ENCODE measurements at regions not wholly inside any gene's neighbourhood (a gene's known extent, or its start where the extent isn't known, plus 50 kb on each side); places are given as distances from the start of the nearest gene placed in this dataset.

GRCh38 chr6:85110943-85111342 lies 338.9 kb upstream of the NT5E start:
- no peak for DNase-seq (ENCODE audit: low read depth)
- no peak for TF ChIP-seq CTCF (conservative IDR thresholded peaks at IDR 0.05; ENCODE audit: control insufficient read depth, insufficient read depth, low read depth, low read length)

DNA sequence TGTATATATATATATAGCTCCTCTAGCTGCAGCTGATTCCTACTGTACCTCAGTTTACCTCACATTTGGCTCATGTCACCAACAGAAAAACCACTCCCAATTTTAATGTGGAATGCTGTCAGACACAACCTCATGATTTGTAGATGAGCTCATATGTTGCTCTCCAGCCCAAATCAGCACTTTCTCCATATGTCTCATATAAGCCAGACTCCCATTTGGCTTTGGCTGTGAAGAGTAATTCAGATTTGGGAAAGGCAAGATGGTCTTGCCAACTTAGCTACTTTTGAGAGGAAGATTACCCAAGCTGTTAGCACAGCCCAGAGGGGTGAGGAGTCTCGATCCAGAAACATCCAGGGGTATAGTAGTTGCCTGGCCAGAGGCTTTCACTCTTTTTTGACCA lies 342.2 kb upstream of the NT5E start:
- no peak for TF ChIP-seq CTCF (conservative IDR thresholded peaks at IDR 0.05; ENCODE audit: control insufficient read depth, insufficient read depth, low read depth, low read length)
- DNase-seq (ENCODE audit: low read depth): no peak
- no peak overlapping the region for H3K4me3 ChIP-seq (ENCODE audit: control insufficient read depth, low read depth, low read length)

More at GRCh38 chr6:85110943-85111342, 338.9 kb upstream of the NT5E start:
- H3K4me3 ChIP-seq (ENCODE audit: control insufficient read depth, low read depth, low read length): no peak overlapping the region

DNA sequence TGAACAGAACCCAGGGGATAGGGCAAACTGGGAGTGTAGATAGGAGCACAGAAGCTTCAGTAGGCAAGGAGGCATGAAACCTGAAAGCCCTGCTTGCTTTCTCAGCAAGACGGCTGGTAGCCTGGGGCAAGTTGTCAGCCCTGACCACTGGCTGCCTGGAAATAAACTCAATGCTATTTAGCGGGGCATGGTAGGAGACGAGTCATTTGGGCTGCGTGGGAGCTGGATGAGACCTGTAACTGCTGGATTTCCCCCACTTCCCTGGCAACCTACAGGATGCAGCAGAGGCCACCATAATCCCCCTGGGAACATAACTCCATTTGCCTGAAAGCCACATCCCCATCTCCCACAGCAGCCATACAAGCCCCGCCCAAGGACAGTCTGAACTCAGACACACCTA lies 332.6 kb upstream of the TBX18 start:
- no peak overlapping the region for H3K4me3 ChIP-seq (ENCODE audit: control insufficient read depth, low read depth, low read length)
- no peak for TF ChIP-seq CTCF (conservative IDR thresholded peaks at IDR 0.05; ENCODE audit: control insufficient read depth, insufficient read depth, low read depth, low read length)
- DNase-seq (ENCODE audit: low read depth): no peak

DNA sequence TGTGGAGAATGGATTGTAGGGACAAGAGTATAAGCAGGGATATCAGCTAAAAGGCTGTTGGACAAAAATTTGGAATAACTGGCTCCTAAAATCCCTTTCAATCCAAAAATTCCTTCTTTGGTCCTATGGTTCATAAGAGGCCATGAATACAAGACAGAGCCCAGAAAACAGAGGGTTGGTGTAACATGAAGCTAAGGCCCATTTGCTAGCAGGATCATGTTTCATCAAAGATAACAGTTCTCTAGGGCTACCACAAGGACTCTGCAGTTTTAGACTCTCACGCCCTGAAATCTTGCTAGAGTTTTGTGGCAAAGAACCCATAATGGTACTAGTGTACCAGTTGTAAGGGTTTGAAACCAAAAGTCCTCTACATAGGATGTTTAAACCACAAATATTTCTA lies 327.8 kb upstream of the TBX18 start:
- no peak for TF ChIP-seq CTCF (conservative IDR thresholded peaks at IDR 0.05; ENCODE audit: control insufficient read depth, insufficient read depth, low read depth, low read length)
- DNase-seq (ENCODE audit: low read depth): no peak
- H3K4me3 ChIP-seq (ENCODE audit: control insufficient read depth, low read depth, low read length): no peak overlapping the region

DNA sequence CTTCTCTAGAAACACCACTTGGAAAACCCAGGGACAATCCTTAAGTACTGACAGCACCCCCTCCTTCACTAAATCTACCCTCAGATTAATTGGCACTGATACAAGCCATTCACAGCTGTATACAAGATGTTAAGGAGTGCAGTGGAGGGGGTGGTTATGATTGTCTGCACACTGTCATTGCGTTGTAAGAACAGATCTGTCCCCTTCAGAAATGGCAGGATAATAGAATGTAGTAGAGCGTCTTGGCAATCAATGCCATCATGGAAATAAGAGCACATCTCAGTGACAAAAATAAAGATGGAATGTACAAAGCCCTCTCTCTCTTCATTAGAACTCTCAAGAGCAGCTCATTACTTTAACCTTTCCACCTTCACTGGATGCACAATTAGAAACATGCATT lies 324.9 kb upstream of the TBX18 start:
- H3K4me3 ChIP-seq (ENCODE audit: control insufficient read depth, low read depth, low read length): no peak overlapping the region
- DNase-seq (ENCODE audit: low read depth): no peak
- TF ChIP-seq CTCF (conservative IDR thresholded peaks at IDR 0.05; ENCODE audit: control insufficient read depth, insufficient read depth, low read depth, low read length): no peak

GRCh38 chr6:85085875-85086274 lies 321.5 kb upstream of the TBX18 start:
- no peak for DNase-seq (ENCODE audit: low read depth)
- TF ChIP-seq CTCF (conservative IDR thresholded peaks at IDR 0.05; ENCODE audit: control insufficient read depth, insufficient read depth, low read depth, low read length): no peak
- no peak overlapping the region for H3K4me3 ChIP-seq (ENCODE audit: control insufficient read depth, low read depth, low read length)

DNA sequence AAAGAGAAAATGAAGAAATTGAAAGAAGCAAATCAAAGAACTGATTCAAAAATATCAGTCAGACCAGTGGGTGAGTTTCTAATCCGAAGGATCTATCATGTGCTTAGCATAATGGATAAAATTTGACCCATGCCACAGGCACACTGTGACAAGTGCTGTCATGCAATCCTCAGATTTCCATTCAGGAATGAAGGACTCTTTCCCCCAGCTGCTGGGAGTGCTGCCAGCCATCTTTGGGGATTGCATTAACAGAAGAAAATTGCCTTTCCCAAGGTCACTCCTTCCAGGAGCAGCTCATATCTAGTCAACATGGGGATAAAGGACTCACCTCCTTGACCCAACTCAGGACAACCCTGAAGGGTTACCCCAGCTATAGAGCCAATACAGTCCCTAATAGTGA lies 316.7 kb upstream of the TBX18 start:
- no peak overlapping the region for H3K4me3 ChIP-seq (ENCODE audit: control insufficient read depth, low read depth, low read length)
- no peak for TF ChIP-seq CTCF (conservative IDR thresholded peaks at IDR 0.05; ENCODE audit: control insufficient read depth, insufficient read depth, low read depth, low read length)
- peak; percentile 17 for DNase-seq (ENCODE audit: low read depth)

Data from fibroblast of mammary gland (primary cell).